ENCODE measurements at regions not wholly inside any gene's neighbourhood (a gene's known extent, or its start where the extent isn't known, plus 50 kb on each side); places are given as distances from the start of the nearest gene placed in this dataset.
"Not testable (repeated sequence)": the region's sequence is repeated elsewhere in the genome, so short reads cannot be mapped to it uniquely, and the experiment has no call there.

DNA sequence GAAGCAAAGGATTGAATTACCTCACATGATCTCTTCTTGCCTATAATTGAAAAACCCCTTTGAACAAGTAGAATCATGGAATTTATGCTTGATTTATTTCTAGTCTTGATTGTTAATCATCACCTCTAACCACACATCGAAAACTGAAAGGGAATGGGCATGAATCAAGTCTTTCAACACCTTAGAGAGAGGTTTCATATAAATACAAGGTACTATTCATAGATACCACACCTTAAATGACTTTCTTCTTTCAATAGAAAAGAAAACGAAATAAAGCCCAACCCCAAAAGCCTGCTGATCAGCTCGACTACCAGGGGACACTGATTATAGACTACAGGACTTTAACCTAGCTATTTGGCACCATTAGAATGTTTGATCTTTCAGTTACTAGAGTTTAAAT lies 128.6 kb upstream of the PTPRZ1 start:
- no peak for DNase-seq

DNA sequence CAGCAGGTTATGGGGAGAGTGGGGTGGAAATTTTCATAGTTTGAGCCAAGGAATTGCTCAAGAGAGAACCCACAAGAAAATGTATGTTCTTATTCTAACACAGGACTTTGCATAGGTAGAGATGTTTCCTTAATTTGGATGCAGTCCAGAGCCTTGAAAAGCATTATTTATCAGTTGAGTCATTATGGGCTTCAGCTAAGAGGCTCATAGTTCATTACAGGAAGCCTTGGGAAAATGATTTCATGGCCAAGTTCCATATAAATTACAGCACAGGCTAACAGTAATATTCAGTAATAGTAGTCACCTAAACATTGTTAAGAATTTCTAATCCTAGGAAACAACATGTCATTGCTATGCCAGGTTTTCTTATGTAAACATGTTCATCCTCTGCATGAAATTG lies 131.1 kb upstream of the PTPRZ1 start:
- DNase-seq = no peak

DNA sequence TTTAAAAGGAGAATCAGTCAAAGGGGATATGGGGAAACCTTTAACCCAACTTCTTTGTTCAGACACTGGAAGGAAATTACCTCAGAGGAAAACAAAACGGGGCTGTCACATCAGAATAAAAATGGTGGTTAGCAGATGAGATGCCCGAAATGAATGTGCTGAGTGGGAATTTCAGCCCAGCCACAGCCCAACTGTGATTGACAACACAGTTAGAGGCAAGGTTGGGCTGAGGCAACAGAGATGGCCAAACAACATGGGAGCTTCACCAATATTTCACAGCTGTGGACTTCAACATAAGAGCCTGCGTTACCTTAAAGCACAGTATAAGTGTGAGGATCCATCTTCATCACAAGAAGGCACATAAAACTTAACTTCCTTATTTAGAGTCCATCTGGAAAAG lies 133.5 kb upstream of the PTPRZ1 start:
- no peak for DNase-seq

DNA sequence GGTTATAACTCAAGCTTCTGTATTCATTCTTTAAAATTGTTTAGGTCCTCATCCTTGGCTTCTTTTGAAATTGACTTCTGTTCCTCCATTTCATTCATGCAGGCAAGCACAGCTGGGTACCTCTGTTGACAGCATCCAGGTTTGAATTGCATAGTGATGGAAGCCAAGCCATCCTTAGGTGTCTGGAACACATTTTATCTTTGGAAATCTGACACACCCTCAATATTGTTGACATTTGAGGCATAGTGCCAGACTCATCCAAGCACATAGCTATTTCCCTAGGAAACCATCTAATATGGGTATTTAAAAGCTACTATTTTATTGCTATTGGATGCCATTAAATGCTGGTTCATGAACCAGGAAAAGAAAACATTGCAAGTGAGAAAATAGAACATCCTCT lies 142.1 kb upstream of the PTPRZ1 start:
- no peak for DNase-seq

DNA sequence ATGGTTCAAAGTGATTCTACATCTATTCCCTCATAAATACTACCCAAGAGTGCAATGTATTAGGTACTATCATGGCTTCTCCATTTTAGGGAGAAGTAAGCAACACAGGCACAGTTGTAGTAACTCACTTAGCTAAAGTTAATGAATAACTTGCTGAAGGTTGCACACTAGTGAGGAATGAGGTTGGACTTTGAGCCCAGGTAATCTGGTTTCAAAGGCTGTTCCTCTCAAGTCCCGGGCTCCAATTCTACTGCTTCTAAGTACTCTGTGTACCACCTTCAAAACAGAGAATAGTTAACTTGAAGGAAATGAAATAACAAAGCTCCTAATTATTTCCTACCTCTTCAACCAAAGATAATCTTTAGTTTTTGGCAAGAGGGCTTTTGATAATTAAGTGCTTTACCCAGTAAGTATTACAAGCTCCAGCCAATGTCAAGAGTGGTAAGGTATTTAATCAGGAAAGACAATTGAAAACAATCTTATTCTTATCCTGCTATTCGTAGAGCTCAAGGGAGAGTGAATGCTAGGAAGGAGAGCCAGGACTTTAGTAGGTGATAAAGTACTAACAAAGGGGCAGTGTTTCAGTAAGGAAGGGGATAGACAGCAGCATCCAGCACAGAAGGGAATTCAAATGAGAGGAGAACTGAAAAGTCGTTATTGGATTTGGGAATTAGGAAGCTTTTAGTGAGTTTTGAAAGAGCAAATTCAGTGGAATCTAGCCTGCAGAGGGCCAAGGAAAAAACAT lies 158.2 kb upstream of the PTPRZ1 start:
- no peak for DNase-seq

DNA sequence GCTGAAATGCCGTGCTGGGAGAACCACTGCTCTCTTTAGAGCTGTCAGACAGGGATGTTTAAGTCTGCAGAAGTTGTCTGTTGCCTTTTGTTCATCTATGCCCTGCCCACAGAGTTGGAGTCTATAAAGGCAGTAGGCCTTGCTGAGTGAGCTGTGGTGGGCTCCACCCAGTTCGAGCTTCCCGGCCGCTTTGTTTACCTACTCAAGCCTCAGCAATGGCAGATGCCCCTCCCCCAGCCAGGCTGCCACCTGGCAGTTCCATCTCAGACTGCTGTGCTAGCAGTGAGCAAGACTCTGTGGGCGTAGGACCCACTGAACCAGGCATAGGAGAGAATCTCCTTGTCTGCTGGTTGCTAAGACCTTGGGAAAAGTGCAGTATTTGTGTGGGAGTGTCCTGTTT lies 160.0 kb upstream of the PTPRZ1 start:
- not testable (repeated sequence) for DNase-seq

DNA sequence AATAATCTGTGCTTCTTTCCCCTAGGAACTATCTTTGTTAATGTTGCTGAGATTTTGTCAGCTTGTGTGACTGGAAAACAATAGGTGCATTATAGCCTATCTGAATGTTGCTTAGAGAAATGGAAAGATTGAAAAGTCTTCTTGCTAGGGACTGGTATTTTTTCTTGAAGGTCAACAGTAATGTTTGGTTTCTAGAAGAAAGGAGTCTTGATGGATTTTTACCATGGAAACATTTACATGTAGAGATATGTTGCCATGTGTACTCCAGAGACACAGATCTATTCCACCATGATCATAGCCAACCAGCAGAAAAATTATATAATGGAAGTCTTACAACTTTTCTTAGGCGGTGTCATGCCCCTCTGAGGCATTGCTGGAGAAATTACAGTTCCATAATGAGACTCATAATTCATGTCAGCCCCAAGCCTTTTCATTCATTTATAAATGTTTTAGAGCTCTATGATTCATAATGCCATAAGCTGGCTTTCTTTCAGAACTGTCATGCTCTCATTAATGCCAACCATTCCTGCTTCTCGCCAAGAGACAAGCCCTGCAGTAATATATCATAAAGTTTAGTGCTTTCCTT lies 175.1 kb upstream of the PTPRZ1 start:
- no peak for DNase-seq

DNA sequence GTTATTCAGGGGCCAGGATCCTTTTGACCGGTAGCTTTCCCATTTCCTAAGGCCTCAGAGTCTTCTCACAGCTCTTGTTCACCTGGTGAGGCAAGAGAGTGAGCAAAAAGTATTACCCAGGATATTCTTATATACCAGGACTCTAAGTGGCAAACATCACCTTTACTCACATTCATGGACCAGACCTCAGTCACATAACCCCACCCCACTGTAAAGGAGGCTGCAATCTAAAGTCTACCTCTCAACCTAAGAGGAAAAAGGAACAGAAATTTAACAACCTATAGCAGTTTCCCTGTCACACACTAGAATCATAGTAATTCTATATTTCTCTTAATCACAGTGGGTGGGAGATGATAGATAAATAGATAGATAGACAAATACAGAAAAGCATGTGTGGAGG lies 176.0 kb upstream of the PTPRZ1 start:
- DNase-seq = no peak

DNA sequence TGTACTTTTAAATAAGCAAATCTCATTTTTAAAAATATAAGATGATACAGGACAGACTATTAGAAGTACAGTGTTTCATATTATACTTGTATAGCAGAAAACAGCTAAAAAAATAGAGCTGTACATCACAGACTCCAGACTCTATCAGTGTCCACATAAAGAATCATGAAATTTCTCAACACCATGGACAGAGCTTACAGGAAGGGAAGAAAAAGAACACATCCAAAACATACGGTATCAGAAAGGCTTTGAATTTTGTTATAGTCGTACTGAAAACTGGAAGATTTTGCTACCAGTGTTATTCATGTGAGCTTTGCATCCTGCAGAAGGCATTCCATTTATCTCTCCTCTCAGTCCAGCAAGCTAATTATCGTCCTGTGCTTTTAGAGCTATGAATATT lies 183.2 kb upstream of the PTPRZ1 start:
- no peak for DNase-seq

DNA sequence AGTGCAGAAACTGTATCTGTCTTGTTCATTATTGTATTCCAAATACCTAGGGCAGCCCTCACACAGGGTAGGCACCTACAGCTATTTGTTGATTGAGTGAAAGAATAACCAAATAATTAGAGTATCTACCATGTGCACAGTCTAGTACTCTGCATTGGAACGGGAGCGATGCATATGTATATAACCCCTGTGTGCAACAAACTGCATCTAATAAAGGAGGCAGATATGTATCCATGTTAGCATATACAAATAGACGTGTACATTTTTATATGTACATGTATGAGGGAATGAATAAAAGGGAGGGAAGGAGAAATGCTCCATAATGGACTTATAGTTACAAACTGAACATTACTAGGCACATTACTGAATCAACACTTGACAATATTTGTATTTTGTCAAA lies 191.3 kb upstream of the PTPRZ1 start:
- DNase-seq = no peak

DNA sequence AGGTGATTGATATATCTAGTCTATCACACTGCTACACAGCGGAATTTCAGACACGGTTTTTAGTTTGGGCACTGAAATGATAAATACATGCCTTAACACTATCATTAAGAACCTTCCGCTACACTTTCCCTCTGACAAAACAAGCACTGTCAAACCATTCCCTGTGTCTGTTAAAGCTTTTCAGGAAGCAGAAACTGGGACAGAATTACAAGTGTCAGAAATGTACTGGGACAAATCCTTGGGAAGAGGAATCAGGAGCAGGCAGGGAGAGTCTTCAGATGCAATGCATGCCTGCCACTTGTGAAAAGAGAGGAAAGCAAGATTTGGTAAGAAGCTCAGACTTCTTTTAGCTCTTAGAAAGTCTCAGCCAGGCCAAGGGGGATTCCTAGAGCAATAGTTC lies 196.8 kb upstream of the PTPRZ1 start:
- DNase-seq = no peak

DNA sequence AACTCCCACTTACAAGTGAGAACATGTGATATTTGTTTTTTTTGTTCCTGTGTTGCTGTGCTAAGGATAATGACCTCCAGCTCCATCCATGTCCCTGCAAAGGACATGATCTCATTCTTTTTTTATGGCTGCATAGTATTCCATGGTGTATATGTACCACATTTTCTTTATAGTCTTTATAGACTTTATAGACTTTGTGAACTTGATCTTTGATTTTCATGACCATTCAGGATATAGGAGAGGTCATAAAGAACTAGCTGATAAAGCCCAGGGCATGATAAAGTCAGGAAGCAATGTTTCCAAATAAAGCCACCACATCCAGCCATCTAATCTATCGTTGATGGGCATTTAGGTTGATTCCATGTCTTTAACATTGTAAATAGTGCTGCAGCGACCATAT lies 198.5 kb upstream of the PTPRZ1 start:
- DNase-seq = not testable (repeated sequence)

DNA sequence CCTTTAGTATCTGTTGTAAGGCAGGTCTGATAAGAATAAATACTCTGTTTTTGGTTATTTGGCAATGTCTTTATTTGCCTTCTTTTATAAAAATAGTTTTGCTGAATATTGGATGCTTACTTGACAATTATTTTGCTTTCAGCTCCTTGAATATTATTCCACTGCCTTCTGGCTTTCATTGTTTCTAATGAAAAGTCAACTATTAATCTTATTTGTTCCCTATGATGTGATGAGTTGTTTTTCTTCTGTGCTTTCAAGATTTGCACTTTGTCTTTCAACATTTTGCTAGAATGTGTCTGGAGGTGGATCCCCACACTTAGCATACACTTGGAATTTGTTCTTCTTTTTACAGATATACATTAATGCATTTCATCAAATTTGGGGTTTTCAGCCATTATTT lies 203.8 kb upstream of the PTPRZ1 start:
- no peak for DNase-seq

DNA sequence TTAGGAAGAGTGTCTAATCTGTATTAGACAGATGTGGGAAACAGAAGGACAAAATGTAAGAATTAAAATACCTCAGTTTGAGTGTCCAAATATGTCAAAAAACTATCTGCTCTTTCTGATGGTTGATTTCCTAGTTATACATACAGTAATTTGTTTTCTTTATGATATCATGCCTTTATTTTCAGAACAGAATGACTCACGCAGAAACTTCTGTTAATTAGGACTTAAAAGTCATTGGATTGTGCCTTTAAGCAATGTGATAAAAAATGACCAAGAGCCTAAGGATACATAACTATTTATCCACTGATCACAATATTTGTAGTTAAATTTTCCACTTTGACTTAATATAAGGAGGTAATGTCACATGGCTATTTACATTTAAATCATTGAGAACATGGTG lies 206.7 kb upstream of the PTPRZ1 start:
- DNase-seq = no peak

DNA sequence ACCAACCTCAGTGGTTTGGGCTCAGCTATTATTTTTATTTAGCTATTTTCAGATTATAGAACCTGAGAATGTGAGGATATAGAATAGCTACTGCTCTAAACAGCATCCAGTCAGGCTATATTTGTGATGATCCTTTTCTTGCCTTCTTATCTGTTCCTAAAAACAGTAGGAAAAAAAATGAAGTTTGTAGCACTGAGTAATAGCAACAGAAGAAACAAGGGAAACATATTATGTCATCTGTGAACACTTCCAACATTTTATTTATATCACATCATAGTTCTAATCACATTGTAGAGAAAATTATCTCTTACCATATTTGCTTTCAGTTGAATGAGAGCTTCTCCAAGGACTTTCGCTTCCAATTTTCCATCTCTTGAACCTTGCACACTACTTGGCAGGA lies 229.6 kb upstream of the PTPRZ1 start:
- no peak for DNase-seq

DNA sequence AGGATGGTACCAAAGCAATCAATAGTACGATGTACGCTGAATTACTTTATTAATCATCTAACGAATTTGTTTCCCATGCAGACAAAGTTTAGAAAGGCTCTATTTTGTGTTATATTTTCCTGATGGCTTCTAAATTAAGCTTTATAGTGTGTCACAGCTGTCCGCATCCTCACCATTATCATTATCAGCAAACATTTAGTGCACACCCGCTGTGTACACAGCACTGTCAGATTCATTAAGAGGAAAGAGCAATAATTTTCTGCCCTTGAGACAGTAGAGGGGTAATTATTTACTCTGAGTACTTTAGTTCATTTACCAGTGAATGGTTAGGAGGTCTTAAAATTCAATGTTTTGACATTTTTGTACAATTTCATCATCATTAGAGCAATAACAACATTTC lies 233.3 kb upstream of the PTPRZ1 start:
- no peak for DNase-seq

DNA sequence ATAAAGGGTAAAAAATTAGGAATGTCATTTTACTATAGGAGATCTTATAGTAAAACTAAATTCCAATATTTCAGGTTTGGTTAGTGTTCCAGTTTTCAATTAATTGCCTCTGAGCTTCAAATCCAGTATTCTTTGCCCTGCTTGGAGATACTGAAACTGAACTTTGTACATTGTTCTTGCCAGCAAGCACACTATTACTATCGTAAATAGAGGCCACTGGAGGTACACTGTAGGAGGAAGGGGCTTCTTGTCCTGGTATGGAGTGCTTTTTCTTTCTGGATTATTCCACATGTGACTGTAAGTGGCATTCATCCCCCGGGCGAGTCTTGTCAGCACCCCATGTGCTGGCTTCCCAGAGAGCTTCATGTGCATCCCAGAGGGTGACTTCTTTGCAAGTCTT lies 234.7 kb upstream of the PTPRZ1 start:
- DNase-seq = no peak

DNA sequence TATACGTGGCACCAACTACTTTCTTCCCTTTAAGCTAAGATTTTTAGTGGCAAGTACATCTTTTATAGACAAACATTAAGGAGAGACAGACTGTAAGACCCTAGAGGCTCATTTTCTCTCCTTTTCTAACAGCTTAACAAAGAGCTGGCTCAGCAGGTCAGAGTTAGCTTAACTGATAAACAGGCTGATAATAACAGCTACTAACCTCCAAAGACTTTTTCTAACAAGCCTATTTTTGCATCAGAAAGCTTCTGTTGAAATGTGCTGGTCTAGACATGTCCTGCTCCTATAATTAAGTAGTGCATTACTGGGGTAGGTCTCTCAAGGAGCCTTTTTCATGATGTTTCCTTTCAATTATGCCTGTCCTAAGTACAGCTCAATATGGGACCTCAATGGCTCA lies 238.2 kb upstream of the FAM3C start:
- DNase-seq = no peak

DNA sequence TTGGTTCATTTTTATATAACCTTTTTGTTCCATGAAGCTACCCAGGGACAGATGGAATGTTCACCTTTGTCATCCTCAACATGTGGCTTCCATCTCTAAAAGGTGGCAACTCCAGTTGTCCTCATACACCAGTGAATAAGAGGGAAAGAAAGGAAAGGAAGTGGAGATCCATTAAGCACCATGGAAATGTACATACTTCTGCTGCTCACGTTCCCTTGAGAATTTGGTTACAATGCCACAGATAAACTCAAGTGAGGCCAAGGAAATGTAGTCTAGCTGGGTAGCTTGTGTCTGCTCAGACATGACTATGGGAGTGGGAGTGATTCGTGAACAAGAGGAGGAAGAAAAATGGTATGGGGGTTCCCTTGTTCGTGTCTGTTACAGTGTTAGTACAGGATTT lies 237.1 kb upstream of the FAM3C start:
- no peak for DNase-seq

DNA sequence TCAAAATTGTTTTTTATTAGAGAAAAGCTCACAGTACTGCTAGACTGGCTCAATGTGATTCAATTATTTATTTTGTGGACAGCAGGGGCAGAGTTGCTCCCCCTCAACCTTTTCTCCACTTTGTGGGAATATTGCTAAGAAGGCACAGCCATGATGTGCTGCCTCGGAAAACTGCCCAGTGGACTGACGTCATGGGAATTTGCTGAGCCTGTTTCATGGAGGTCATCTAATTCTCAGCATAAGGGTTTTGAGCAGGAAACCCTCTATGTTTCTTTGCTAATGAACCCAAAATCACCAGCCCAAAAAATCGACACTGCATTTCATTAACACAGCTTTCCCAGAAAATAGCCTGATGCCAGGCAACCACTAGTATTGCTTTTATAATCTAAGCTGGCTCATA lies 228.8 kb upstream of the FAM3C start:
- DNase-seq = no peak

DNA sequence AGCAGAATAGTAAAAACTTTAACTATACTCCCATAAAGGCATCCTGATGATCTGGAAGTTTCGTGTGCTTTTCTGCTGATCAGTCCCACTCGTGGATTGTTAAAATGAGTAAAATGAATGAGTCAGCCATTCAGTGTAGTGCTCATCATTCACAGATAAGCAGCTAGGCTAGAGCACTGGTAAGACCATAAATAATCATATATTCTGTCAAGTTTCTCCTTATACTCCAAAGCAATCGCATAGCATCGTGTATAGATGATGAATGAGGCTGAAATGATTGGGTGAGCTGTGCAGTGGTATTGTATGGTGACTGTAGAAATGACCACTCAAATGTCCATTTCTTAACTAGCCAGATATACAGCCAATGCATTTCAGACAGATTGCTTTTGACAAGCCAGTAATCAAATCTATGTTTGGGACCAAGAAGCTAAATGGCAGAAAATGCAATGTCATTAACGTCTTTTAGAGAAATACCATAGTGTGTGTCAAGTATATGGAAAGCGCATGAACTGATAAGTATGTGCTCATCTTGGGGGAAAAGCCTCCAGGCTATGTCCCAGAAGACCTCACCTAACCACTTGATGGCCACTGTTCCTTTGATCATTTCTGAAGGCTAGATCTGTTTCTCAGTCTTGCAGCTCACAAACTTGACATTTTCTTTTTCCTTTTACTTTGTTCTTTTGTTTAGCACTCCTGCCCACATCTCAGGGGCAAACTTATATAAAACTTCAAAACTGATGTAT lies 227.2 kb upstream of the FAM3C start:
- no peak for DNase-seq

DNA sequence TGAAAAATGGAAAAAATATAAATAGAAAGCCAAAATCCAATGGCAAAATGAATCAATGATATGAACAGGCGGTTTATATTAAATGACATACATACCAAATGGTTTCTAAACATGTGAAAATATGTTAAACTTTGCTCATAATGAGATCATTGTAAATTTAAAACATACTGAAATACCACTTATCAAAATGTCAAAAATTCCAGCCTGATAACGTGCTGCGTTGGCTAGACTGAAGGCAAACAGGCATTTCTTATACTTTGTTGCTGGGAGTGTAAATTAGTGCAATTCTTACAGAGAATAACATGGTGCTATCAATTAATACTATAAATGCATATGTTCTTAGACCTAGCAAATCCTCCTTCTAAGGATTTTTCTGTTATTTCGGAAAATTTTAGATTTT lies 225.8 kb upstream of the FAM3C start:
- no peak for DNase-seq

DNA sequence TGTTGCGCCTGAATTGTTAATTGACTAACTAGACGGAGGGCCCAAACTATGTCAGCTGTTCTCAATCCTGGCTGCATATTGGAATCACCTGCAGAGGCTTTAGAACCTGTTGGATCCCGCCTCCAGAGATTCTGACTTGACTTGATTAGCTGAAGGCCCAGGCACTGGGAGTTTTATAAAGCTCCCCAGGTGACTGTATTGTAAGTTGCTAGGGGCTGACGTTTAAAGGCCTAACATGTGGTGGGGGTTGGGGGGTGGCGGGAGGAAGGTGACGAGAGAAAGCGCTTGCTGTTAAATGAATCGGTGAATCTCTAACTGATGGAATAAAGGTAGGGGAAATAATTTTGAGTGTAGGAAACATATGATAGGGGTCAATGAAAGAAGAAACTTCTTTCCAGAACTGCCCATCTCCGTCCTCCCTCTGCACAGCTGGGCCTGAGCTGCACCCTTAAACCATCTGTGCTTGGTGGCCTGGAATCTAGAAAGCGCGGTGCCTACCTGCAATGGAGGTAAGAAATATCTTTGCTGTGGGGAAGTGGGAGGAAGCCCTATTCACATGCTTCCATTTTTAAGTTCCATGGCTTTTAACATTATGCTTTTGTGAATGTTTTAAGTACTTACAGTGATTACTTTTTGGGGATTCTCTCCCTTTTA lies 225.0 kb upstream of the FAM3C start:
- no peak for DNase-seq

DNA sequence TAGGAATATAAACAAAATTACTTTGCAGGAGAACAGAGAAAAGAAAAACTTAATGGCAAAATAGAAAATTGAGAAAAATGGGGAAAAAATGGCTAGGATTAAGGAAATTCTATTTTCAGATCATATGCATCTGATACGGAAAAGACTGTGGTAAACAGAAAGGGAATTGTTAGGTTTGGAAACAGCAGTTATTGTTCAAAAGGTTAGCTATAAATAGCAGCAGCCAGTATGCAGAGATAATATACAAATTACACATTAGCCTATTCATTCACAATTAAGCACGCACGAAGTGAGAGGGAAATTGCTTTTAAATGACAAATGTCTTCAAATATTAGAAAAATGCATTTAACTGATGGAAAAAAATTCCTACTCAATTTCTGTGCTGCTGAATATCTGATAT lies 224.1 kb upstream of the FAM3C start:
- no peak for DNase-seq

All from dermis blood vessel endothelial cell (primary cell).